ENCODE measurements at regions not wholly inside any gene's neighbourhood (a gene's known extent, or its start where the extent isn't known, plus 50 kb on each side); places are given as distances from the start of the nearest gene placed in this dataset.

DNA sequence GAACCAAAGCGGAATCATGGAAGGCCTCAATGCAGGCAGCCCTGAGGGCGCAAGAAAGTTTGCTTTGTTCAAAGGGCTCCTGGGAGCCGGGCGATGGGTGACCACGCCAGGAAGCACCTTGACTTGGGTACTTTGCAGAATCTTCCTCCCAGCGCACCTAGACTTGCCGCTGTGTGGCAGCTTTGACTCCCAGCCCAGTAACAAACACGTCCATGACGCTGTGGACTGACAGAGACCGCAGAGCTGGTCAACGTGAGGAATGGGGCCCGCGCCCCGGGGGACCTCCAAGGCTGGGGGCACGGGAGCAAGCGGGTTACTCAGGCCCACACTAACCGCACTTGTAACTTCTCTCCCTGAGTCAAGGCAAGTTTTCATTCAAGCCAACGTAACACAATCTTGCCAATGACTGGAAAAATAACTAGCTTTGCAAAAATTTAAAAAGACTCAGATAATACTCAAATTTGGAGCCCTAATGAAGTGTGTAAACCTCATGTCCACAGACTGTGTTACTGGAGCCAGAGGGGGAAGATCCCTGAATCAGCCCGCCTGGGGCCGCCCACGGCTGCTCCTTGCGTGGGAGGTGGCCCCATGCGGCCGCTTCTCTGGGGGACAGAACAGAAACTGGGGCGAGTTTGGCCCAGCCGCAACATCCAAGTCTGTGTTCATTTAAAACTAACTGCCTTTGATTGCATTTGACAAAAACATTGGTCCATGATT is 130.8 kb downstream of the DNAJB6 start:
- Mint-ChIP-seq H3K4me3 (no peak overlapping the region), H3K36me3 (ENCODE audit: low read depth) (peaks cover 2% of the 10 kb centered on the region), H3K27ac (no peak overlapping the region), H3K27me3 (ENCODE audit: low read depth, poor library complexity) (peaks cover 16% of the 10 kb centered on the region), H3K4me1 (peaks cover 48% of the 10 kb centered on the region), H3K9me3 (peaks cover 18% of the 10 kb centered on the region)
- DNase-seq, result no peak
- TF ChIP-seq, protein P1, sequence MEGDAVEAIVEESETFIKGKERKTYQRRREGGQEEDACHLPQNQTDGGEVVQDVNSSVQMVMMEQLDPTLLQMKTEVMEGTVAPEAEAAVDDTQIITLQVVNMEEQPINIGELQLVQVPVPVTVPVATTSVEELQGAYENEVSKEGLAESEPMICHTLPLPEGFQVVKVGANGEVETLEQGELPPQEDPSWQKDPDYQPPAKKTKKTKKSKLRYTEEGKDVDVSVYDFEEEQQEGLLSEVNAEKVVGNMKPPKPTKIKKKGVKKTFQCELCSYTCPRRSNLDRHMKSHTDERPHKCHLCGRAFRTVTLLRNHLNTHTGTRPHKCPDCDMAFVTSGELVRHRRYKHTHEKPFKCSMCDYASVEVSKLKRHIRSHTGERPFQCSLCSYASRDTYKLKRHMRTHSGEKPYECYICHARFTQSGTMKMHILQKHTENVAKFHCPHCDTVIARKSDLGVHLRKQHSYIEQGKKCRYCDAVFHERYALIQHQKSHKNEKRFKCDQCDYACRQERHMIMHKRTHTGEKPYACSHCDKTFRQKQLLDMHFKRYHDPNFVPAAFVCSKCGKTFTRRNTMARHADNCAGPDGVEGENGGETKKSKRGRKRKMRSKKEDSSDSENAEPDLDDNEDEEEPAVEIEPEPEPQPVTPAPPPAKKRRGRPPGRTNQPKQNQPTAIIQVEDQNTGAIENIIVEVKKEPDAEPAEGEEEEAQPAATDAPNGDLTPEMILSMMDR (IDR thresholded peaks at IDR 0.05), result no peak

DNA sequence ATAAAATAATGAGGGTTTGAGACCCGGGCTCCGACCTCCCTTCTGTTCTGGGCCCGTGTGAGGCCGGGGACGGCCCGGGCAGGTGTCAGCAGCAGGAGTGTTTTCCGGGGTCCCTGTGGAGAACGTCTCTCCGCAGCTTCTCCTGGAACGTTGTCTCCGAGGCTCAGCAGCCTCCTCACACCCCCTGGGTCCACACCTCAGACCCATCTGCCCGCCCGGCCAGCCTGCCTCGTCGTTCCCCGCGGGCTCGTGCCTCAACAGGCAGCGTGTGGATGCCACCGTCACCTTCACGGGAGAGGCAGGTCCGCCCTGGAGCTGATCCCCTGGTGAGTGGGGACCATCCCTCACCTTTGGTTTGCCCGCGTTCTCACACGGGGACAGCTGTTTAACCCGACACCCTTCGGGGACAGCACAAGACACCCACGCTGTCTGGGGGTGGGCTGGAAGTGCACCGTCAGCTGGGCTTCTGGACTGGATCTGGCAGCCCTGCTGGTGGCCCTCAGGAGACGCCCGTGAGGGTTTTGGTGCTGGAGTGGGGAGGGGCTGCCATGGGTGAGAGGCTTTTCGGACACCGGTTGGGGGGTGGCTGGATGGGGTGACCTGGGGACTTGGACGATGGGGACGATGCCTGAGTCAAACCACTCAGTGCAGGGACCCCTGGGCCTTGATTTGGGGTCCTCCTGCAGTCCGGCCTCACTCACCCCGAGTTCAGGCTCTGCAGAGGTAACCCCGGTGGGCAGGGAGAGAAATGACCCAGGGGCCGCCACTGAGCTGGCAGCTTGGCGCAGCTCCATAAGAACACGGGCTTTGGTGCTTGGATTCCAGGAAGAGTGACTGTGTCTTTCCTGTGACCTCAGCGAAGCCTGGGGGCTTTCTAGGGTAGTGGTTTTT is 131.7 kb downstream of the DNAJB6 start:
- peaks cover 10% of the 10 kb centered on the region for H3K36me3 Mint-ChIP-seq (ENCODE audit: low read depth)
- peaks cover 8% of the 10 kb centered on the region for H3K27me3 Mint-ChIP-seq (ENCODE audit: low read depth, poor library complexity)
- peaks cover 26% of the 10 kb centered on the region for H3K9me3 Mint-ChIP-seq
- no peak overlapping the region for H3K4me3 Mint-ChIP-seq
- no peak overlapping the region for H3K27ac Mint-ChIP-seq
- peaks cover 42% of the 10 kb centered on the region for H3K4me1 Mint-ChIP-seq
- DNase-seq, result no peak
- TF ChIP-seq, protein P1 (IDR thresholded peaks at IDR 0.05), result no peak

DNA sequence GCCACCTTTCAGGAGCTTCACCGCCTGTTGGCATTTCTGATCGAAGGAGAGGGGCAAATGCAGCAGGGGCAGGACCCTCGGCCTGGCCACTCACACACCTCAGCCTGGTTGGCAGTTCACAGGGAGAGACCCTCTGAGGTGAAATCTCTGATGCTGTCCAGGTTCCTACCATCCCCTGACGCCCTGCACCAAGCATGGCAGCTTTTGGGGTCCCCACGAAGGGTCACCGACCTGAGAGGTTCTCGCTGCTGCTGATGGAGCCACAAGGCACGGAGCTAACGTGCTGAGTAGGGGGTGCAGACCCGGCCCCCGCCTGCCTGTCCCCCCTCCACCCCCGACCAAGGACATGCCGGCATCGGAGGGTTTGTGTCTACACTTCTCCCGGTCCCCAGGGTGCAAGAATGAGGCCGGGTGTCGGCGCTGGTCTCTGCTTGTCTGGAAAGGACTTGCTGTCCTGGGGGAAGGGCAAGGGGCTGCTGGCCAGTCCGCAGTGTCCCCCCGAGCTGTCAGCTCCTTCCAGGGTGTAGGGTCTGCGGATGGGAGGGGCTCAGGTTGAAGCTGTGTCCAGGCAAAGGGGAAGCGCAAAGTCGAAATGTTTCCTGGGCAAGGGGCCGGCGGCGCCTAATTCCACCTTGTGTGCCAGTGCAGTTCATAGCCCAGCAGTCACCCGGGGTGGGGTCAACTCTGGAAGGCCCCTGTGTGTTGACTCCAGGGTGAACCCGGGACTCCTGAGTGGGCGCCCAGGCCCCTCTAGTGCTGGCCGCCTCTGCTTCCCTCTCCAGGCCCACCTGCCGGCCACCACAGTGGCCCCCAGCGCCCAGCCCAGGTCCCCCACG is 132.6 kb downstream of the DNAJB6 start:
- Mint-ChIP-seq H3K27ac (no peak overlapping the region), H3K4me1 (peaks cover 36% of the 10 kb centered on the region), H3K9me3 (peaks cover 34% of the 10 kb centered on the region), H3K4me3 (no peak overlapping the region), H3K36me3 (ENCODE audit: low read depth) (peaks cover 15% of the 10 kb centered on the region), H3K27me3 (ENCODE audit: low read depth, poor library complexity) (peaks cover 8% of the 10 kb centered on the region)
- DNase-seq, result no peak
- TF ChIP-seq, protein P1 (IDR thresholded peaks at IDR 0.05), result no peak

DNA sequence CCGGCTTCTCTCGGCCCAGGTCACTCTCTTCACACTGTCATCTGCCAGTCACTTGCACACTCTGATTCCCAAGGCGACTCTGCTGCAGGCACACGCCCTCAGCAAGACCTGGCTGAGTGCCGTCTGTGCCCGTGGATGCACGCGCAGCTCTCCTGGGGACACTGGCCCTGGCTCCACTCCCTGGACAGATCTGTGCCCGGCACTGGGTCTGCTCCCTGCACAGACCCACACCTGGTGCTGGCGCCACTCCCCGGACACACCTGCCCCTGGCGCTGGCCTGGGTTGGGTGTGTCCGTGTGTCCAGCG is 133.2 kb downstream of the DNAJB6 start:
- H3K27me3 Mint-ChIP-seq (ENCODE audit: low read depth, poor library complexity), result peaks cover 9% of the 10 kb centered on the region

DNA sequence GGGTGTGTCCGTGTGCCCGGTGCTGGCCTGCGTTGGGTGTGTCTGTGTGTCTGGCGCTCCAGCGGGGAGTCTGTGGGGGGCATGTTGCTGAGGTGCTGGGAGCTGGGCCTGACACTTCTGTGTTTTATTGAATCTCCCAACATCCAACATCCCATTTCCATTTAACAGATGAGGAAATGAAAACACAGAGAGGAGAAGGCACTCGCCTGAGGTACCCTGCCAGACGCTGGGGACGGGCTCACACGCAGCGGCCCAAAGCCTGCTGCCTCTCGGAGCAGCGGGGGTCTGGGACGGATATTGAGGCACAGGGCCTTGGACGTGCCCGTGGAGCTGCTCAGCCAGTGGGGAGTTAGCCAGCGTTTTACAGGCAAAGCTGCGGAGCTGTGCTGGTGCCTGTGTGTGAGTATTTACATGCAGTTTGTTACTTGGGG is 133.9 kb downstream of the DNAJB6 start:
- Mint-ChIP-seq H3K36me3 (ENCODE audit: low read depth) (peaks cover 15% of the 10 kb centered on the region), H3K4me1 (peaks cover 23% of the 10 kb centered on the region), H3K27ac (no peak overlapping the region), H3K27me3 (ENCODE audit: low read depth, poor library complexity) (peaks cover 12% of the 10 kb centered on the region), H3K4me3 (no peak overlapping the region), H3K9me3 (peaks cover 43% of the 10 kb centered on the region)
- DNase-seq, result no peak
- TF ChIP-seq, protein P1 (IDR thresholded peaks at IDR 0.05), result no peak

More for the DNA sequence above, 133.2 kb downstream of the DNAJB6 start:
- Mint-ChIP-seq H3K9me3 (peaks cover 39% of the 10 kb centered on the region), H3K4me1 (peaks cover 31% of the 10 kb centered on the region), H3K27ac (no peak overlapping the region), H3K4me3 (no peak overlapping the region), H3K36me3 (ENCODE audit: low read depth) (peaks cover 15% of the 10 kb centered on the region)
- DNase-seq, result no peak
- TF ChIP-seq, protein P1 (IDR thresholded peaks at IDR 0.05), result no peak

All from nephron progenitor cell (in vitro differentiated cells).